Left ventricle myocardium superior (tissue), 1 donor: ENCODE measurements at regions not wholly inside any gene's neighbourhood (a gene's known extent, or its start where the extent isn't known, plus 50 kb on each side); places are given as distances from the start of the nearest gene placed in this dataset. TPM values are rescaled to one million over a fixed set of nuclear protein-coding genes. Genes with fewer than 3 reads are reported as not detected.

Experiments used
- ATAC-seq: fragments of 200-7000 bp; cut with Tn5 transposase; one replicate; pipeline ENCODE4 v1.9.1; 2020; ENCODE audit warnings: mild to moderate bottlenecking, moderate library complexity
- DNase-seq: peaks from one replicate; pipeline ENCODE4 v3.0.0-alpha.2; 2020
- intact Hi-C: fragments of 100-400 bp; cut with micrococcal nuclease; formaldehyde crosslinking; loops from one replicate; pipeline ENCODE4 v1.11.0; 2022
- microRNA-seq: library from miRNA; unstranded; fragments of <30 nt; microRNA quantifications from one replicate; pipeline ENCODE4 v1.2.0, GENCODE V29; 2020; ENCODE audit warnings: borderline number of aligned reads
- donor health status: DM: no; HTN: yes; CAD: no; lungs with severe emphysema.

DNA sequence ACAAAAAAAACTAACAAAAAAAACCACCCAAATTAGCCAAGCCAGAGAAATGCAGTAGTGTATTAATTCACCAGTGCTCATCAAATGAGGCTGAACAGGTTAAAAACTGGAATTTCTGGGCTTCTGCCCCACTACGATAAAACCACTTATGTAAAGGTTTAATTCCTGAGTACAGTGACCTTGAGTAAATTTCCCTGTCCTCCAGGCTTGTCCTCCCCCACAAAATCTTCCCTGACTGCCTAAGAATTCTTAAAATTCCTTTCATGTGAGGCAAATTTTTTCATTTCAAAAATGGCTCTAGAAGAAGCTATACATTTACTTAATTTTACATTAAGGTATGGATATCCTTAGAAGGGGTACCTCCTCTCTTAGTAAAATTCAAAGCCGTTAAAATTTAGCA lies 80.1 kb upstream of the ID4 start:
- intact Hi-C loops = no loop called here
- no peak for DNase-seq
- ATAC-seq = no peak

DNA sequence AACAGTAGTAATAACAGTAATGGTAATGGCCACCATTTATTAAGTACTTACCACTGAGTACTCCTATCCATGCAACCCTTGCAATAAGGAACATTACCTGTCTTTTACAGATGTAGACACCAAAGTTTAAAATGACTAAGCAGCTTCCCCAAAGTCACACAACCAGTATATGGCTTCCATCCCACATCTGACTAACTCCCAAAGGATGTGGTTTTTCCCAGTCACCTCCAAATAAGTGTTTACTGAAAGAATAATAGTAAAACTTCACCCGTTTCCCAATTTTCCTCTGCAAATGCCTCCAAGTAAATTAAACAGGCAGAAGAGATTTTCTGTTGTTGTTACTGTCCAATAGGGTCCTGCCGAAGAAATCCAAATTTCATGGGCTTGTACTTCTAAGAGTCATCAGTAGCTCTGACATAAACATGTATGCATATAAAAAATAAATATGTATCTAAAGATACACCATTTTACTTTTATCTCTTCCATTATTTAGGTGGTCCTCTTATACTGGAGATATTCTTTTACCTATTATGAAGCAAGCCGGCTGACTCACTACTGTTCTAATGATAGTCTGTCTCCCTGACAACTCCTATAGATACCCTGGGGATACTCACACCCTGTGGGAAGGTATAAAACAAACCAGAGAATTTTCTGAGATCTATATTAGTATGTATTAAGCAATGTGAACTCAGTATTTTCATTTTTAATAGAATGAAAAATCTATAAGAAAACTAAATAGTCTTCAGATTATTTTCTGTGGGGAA lies 77.9 kb upstream of the ID4 start:
- DNase-seq (no peak), ATAC-seq (no peak)
- intact Hi-C loops = no loop called here

GRCh38 chr6:19761121-19761520 lies 76.0 kb upstream of the ID4 start:
- ATAC-seq = no peak
- intact Hi-C loops = no loop called here
- no peak for DNase-seq

DNA sequence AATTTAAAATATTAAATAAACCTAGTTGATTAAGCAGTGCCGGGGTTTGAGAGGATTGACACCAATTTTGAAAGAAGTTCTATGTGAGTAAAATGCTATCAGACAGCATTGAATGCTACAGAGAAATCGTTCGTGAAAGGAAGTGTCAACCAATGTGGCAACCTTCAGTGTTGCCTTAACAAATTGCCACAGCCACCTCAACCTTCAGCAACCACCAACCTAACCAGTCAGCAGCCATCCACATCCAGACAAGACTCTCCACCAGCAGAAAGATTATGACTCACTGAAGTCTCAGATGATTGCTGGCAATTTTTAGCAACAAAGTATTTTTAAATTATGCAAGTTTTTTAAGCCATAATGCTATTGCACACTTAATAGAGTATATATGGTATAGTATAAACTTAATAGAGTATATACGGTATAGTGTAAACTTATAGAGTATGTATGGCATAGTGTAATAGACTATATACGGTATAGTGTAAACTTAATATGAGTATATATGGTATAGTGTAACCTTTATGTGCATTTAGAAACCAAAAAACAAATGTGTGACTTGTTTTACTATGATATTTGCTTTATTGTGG lies 65.3 kb upstream of the ID4 start:
- intact Hi-C loops = no loop called here
- ATAC-seq (no peak), DNase-seq (no peak)

GRCh38 chr6:19772891-19773290 lies 64.3 kb upstream of the ID4 start:
- intact Hi-C loops = no loop called here
- no peak for ATAC-seq

GRCh38 chr6:19781269-19781668 lies 55.9 kb upstream of the ID4 start:
- ATAC-seq (no peak), DNase-seq (no peak)
- intact Hi-C loops = no loop called here

More at GRCh38 chr6:19772891-19773290, 64.3 kb upstream of the ID4 start:
- no peak for DNase-seq

DNA sequence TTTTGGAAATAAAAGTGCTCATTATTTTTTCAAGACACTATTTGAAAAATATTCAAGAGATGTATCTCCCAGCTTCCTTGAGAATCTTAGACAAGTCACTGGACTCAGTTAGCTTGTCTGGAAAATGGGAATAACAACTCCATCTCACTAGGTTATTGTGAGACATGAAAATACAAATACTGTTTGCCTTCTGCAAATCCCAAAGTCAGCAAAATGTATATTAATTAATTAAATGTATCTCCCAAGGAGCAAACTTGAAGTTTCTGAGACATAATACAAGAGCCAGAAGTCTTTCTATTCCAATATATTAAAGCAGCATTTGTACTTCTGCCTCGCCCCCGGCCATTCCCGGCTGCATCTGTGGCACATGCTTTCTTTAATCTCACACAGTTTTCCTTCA lies 54.6 kb upstream of the ID4 start:
- no peak for DNase-seq
- no peak for ATAC-seq
- intact Hi-C loops = no loop called here

Small RNA genes in the stretch of these regions (microRNA-seq; reads per million reads assigned to microRNA genes)
- gene MIR548A1 = not detected
